Neuronal stem cell (in vitro differentiated cells): ENCODE measurements at regions not wholly inside any gene's neighbourhood (a gene's known extent, or its start where the extent isn't known, plus 50 kb on each side); places are given as distances from the start of the nearest gene placed in this dataset.

ENCODE experiments used
- DNase-seq: peaks from one replicate; pipeline ENCODE4 v3.0.0-alpha.2; 2013; ENCODE audit warnings: low spot score
- H2AFZ ChIP-seq: one replicate; pipeline ENCODE4 v1.6.1; 2013; ENCODE audit warnings: mild to moderate bottlenecking, low read length, inconsistent platforms
- H2AK5ac ChIP-seq: 2 replicates; pipeline ENCODE4 v1.6.1; 2013; ENCODE audit warnings: low read depth, mild to moderate bottlenecking, inconsistent platforms, low read length, moderate library complexity, mixed read lengths
- H2BK120ac ChIP-seq: 2 replicates; pipeline ENCODE4 v1.6.1; 2013; ENCODE audit warnings: low read depth, mild to moderate bottlenecking, inconsistent platforms, low read length, moderate library complexity, mixed read lengths
- H2BK12ac ChIP-seq: one replicate; pipeline ENCODE4 v1.6.1; 2013; ENCODE audit warnings: low read length, inconsistent platforms
- H2BK15ac ChIP-seq: 2 replicates; pipeline ENCODE4 v1.6.1; 2013; ENCODE audit warnings: mild to moderate bottlenecking, low read length, inconsistent platforms, mixed read lengths
- H2BK5ac ChIP-seq: one replicate; pipeline ENCODE4 v1.6.1; 2013; ENCODE audit warnings: inconsistent platforms, mild to moderate bottlenecking, low read length, moderate library complexity
- H3K14ac ChIP-seq: one replicate; pipeline ENCODE4 v1.6.1; 2013; ENCODE audit warnings: low read length, inconsistent platforms
- H3K18ac ChIP-seq: 2 replicates; pipeline ENCODE4 v1.6.1; 2013; ENCODE audit warnings: low read length, inconsistent platforms
- H3K23ac ChIP-seq: 2 replicates; pipeline ENCODE4 v1.6.1; 2013; ENCODE audit warnings: low read depth, mild to moderate bottlenecking, mixed read lengths, low read length, inconsistent platforms; ENCODE audit not compliant: poor library complexity
- H3K27ac ChIP-seq: replicated peaks from 3 replicates; pipeline ENCODE4 v1.5.1; 2013; ENCODE audit warnings: low read length, inconsistent platforms
- H3K27me3 ChIP-seq, 3 experiments: 2 replicates each; pipeline ENCODE4 v1.6.1; 2013; ENCODE audit warnings: low read length in 3 of 3, mild to moderate bottlenecking in 2 of 3, inconsistent platforms in 1 of 3, low read depth in 1 of 3, mixed read lengths in 1 of 3, moderate library complexity in 1 of 3; ENCODE audit not compliant: control insufficient read depth in 3 of 3, insufficient read depth in 3 of 3
- H3K36me3 ChIP-seq, 2 donors: replicated peaks in 1 of 2; 2 replicates each; pipeline ENCODE4 v1.6.1; 2013; ENCODE audit warnings: low read length in 2 of 2; ENCODE audit not compliant: control insufficient read depth in 2 of 2, insufficient read depth in 2 of 2
- H3K4ac ChIP-seq: 2 replicates; pipeline ENCODE4 v1.6.1; 2013; ENCODE audit warnings: inconsistent platforms, mild to moderate bottlenecking, low read length, moderate library complexity
- H3K4me1 ChIP-seq, 2 donors: 1 replicate in 1 of 2; 2 replicates in 1 of 2; pipeline ENCODE4 v1.6.1; 2013; ENCODE audit warnings: low read length in 2 of 2, low read depth in 1 of 2; ENCODE audit not compliant: control insufficient read depth in 2 of 2, insufficient read depth in 1 of 2
- H3K4me2 ChIP-seq: one replicate; pipeline ENCODE4 v1.6.1; 2013; ENCODE audit warnings: mild to moderate bottlenecking, low read length, inconsistent platforms; ENCODE audit not compliant: insufficient read depth, poor library complexity, severe bottlenecking
- H3K4me3 ChIP-seq, 2 donors: 2 replicates each; pipeline ENCODE4 v1.5.1; 2013; ENCODE audit warnings: low read length in 2 of 2, mild to moderate bottlenecking in 2 of 2, inconsistent platforms in 1 of 2, moderate library complexity in 1 of 2
- H3K79me1 ChIP-seq: one replicate; pipeline ENCODE4 v1.6.1; 2013; ENCODE audit warnings: low read depth, mild to moderate bottlenecking, inconsistent platforms, low read length, moderate library complexity
- H3K9ac ChIP-seq: one replicate; pipeline ENCODE4 v1.6.1; 2013; ENCODE audit warnings: mild to moderate bottlenecking, low read depth, low read length, inconsistent platforms; ENCODE audit not compliant: poor library complexity
- H3K9me3 ChIP-seq, 2 donors: replicated peaks in 1 of 2; 2 replicates each; pipeline versions ENCODE3 to v1.6.1; 2013; ENCODE audit warnings: low read length in 2 of 2, mild to moderate bottlenecking in 2 of 2, inconsistent platforms in 1 of 2, low read depth in 1 of 2, mixed read lengths in 1 of 2, moderate library complexity in 1 of 2; ENCODE audit not compliant: control insufficient read depth in 2 of 2, insufficient read depth in 1 of 2
- H4K8ac ChIP-seq: one replicate; pipeline ENCODE4 v1.6.1; 2013; ENCODE audit warnings: low read depth, mild to moderate bottlenecking, inconsistent platforms, low read length, moderate library complexity
- H4K91ac ChIP-seq: one replicate; pipeline ENCODE4 v1.6.1; 2013; ENCODE audit warnings: low read length, low read depth, mild to moderate bottlenecking, inconsistent platforms; ENCODE audit not compliant: poor library complexity
- WGBS, 2 donors: extraction: QIAGEN DNeasy Blood & Tissue Kit; methylation state at CpG; one replicate each; pipeline ENCODE4 v1.1.7; 2013; ENCODE audit warnings: missing lambda C conversion rate in 2 of 2, mixed read lengths in 1 of 2; ENCODE audit not compliant: insufficient read length in 2 of 2, insufficient replicate concordance in 1 of 2; ENCODE audit errors: extremely low coverage in 2 of 2; 5-methylcytosine and 5-hydroxymethylcytosine counted together

- WGBS, 2 donors: no CpG with 5 or more reads among the region's 1 CpG
- H3K14ac ChIP-seq: no peak overlapping the region
- no peak overlapping the region for H3K4ac ChIP-seq
- H3K4me3 ChIP-seq: no peak overlapping the region
- H3K79me1 ChIP-seq: no peaks in the 10 kb centered on the region
- no peaks in the 10 kb centered on the region for H3K36me3 ChIP-seq
- no peak overlapping the region for H4K8ac ChIP-seq
- no peaks in the 10 kb centered on the region for H3K9me3 ChIP-seq
- H3K4me2 ChIP-seq: no peak overlapping the region
- no peak for DNase-seq
- no peak overlapping the region for H3K9ac ChIP-seq
- H2BK5ac ChIP-seq: no peak overlapping the region
- H2AK5ac ChIP-seq: no peak overlapping the region
- H2BK12ac ChIP-seq: no peak overlapping the region
- H2AFZ ChIP-seq: no peak overlapping the region
- H2BK15ac ChIP-seq: no peak overlapping the region
- no peak overlapping the region for H3K18ac ChIP-seq
- H3K27ac ChIP-seq: no peak overlapping the region
- no peak overlapping the region for H2BK120ac ChIP-seq
- H3K27me3 ChIP-seq: no peaks in the 10 kb centered on the region
- H3K4me1 ChIP-seq: peaks cover 2 to 22% of the 10 kb centered on the region in 2 donors
- H4K91ac ChIP-seq: no peak overlapping the region
- H3K23ac ChIP-seq: no peak overlapping the region
Measured at GRCh38 chr3:84439476-84439875, 519.3 kb upstream of the CADM2 start.

- no peak overlapping the region for H3K27ac ChIP-seq
Measured at GRCh38 chr3:84440291-84440690, 518.5 kb upstream of the CADM2 start.

GRCh38 chr3:84442533-84442932 lies 516.3 kb upstream of the CADM2 start:
- Histone ChIP-seq H4K91ac (no peak overlapping the region), H2AFZ (peak overlapping the region; percentile 2), H3K18ac (no peak overlapping the region), H3K9me3 (no peaks in the 10 kb centered on the region), H3K4me2 (no peak overlapping the region), H3K4me1 (peaks cover 2 to 14% of the 10 kb centered on the region in 2 donors), H3K36me3 (no peaks in the 10 kb centered on the region), H2BK12ac (no peak overlapping the region), H3K27me3 (no peaks in the 10 kb centered on the region), H2BK120ac (no peak overlapping the region), H4K8ac (no peak overlapping the region), H3K79me1 (no peaks in the 10 kb centered on the region), H2AK5ac (no peak overlapping the region), H2BK15ac (no peak overlapping the region), H2BK5ac (no peak overlapping the region), H3K27ac (no peak overlapping the region), H3K23ac (no peak overlapping the region), H3K4me3 (no peak overlapping the region), H3K4ac (no peak overlapping the region), H3K9ac (no peak overlapping the region), H3K14ac (no peak overlapping the region)
- DNase-seq: no peak
- WGBS, 2 donors: no CpG with 5 or more reads among the region's 2 CpGs

More at GRCh38 chr3:84440291-84440690, 518.5 kb upstream of the CADM2 start:
- no peak overlapping the region for H3K4me2 ChIP-seq
- H2BK120ac ChIP-seq: no peak overlapping the region
- H3K18ac ChIP-seq: no peak overlapping the region
- no peaks in the 10 kb centered on the region for H3K27me3 ChIP-seq
- no peak overlapping the region for H2BK5ac ChIP-seq
- H3K9me3 ChIP-seq: no peaks in the 10 kb centered on the region
- no peak overlapping the region for H2AK5ac ChIP-seq
- H3K9ac ChIP-seq: no peak overlapping the region
- H3K4me1 ChIP-seq: peaks cover 2 to 19% of the 10 kb centered on the region in 2 donors
- no peak overlapping the region for H4K8ac ChIP-seq
- H3K14ac ChIP-seq: no peak overlapping the region
- no peak for DNase-seq
- H3K36me3 ChIP-seq: no peaks in the 10 kb centered on the region
- H3K79me1 ChIP-seq: no peaks in the 10 kb centered on the region
- no CpG with 5 or more reads among the region's 11 CpGs for WGBS, 2 donors
- H2BK12ac ChIP-seq: no peak overlapping the region
- H4K91ac ChIP-seq: no peak overlapping the region
- no peak overlapping the region for H2BK15ac ChIP-seq
- H2AFZ ChIP-seq: peak overlapping the region; percentile 20
- no peak overlapping the region for H3K23ac ChIP-seq
- H3K4ac ChIP-seq: no peak overlapping the region
- H3K4me3 ChIP-seq: no peak overlapping the region

- no peak overlapping the region for H2BK12ac ChIP-seq
- H2AFZ ChIP-seq: no peak overlapping the region
- no peak overlapping the region for H2BK120ac ChIP-seq
- no peaks in the 10 kb centered on the region for H3K9me3 ChIP-seq
- no peak overlapping the region for H2BK15ac ChIP-seq
- H4K8ac ChIP-seq: no peak overlapping the region
- no peak overlapping the region for H3K14ac ChIP-seq
- DNase-seq: no peak
- H3K4me3 ChIP-seq: no peak overlapping the region
- no peaks in the 10 kb centered on the region for H3K79me1 ChIP-seq
- peaks cover 2 to 11% of the 10 kb centered on the region in 2 donors for H3K4me1 ChIP-seq
- H2BK5ac ChIP-seq: no peak overlapping the region
- no peak overlapping the region for H3K9ac ChIP-seq
- no peaks in the 10 kb centered on the region for H3K27me3 ChIP-seq
- H3K27ac ChIP-seq: no peak overlapping the region
- no peak overlapping the region for H3K18ac ChIP-seq
- H3K4ac ChIP-seq: no peak overlapping the region
- no CpG with 5 or more reads among the region's 6 CpGs for WGBS, 2 donors
- no peaks in the 10 kb centered on the region for H3K36me3 ChIP-seq
- H4K91ac ChIP-seq: no peak overlapping the region
- H3K4me2 ChIP-seq: no peak overlapping the region
- H2AK5ac ChIP-seq: no peak overlapping the region
- no peak overlapping the region for H3K23ac ChIP-seq
Measured at GRCh38 chr3:84444726-84445521, 513.9 kb upstream of the CADM2 start.
